ENCODE measurements at regions not wholly inside any gene's neighbourhood (a gene's known extent, or its start where the extent isn't known, plus 50 kb on each side); places are given as distances from the start of the nearest gene placed in this dataset.

- TF ChIP-seq, protein P1, sequence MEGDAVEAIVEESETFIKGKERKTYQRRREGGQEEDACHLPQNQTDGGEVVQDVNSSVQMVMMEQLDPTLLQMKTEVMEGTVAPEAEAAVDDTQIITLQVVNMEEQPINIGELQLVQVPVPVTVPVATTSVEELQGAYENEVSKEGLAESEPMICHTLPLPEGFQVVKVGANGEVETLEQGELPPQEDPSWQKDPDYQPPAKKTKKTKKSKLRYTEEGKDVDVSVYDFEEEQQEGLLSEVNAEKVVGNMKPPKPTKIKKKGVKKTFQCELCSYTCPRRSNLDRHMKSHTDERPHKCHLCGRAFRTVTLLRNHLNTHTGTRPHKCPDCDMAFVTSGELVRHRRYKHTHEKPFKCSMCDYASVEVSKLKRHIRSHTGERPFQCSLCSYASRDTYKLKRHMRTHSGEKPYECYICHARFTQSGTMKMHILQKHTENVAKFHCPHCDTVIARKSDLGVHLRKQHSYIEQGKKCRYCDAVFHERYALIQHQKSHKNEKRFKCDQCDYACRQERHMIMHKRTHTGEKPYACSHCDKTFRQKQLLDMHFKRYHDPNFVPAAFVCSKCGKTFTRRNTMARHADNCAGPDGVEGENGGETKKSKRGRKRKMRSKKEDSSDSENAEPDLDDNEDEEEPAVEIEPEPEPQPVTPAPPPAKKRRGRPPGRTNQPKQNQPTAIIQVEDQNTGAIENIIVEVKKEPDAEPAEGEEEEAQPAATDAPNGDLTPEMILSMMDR (IDR thresholded peaks at IDR 0.05) = no peak
- TF ChIP-seq TCF7L2 (IDR thresholded peaks at IDR 0.05; ENCODE audit: low read depth, low read length) = no peak
- TF ChIP-seq POLR2AphosphoS5 (IDR thresholded peaks at IDR 0.05; ENCODE audit: low read depth, low read length) = no peak
- TF ChIP-seq SIN3A (IDR thresholded peaks at IDR 0.05; ENCODE audit: borderline replicate concordance, insufficient read depth, low read depth, low read length) = no peak
- TF ChIP-seq, protein P2, sequence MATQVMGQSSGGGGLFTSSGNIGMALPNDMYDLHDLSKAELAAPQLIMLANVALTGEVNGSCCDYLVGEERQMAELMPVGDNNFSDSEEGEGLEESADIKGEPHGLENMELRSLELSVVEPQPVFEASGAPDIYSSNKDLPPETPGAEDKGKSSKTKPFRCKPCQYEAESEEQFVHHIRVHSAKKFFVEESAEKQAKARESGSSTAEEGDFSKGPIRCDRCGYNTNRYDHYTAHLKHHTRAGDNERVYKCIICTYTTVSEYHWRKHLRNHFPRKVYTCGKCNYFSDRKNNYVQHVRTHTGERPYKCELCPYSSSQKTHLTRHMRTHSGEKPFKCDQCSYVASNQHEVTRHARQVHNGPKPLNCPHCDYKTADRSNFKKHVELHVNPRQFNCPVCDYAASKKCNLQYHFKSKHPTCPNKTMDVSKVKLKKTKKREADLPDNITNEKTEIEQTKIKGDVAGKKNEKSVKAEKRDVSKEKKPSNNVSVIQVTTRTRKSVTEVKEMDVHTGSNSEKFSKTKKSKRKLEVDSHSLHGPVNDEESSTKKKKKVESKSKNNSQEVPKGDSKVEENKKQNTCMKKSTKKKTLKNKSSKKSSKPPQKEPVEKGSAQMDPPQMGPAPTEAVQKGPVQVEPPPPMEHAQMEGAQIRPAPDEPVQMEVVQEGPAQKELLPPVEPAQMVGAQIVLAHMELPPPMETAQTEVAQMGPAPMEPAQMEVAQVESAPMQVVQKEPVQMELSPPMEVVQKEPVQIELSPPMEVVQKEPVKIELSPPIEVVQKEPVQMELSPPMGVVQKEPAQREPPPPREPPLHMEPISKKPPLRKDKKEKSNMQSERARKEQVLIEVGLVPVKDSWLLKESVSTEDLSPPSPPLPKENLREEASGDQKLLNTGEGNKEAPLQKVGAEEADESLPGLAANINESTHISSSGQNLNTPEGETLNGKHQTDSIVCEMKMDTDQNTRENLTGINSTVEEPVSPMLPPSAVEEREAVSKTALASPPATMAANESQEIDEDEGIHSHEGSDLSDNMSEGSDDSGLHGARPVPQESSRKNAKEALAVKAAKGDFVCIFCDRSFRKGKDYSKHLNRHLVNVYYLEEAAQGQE (IDR thresholded peaks at IDR 0.05; ENCODE audit: insufficient read depth in 1 of 2, low read depth in 2 of 2, low read length in 1 of 2) = no peak
Observed at GRCh38 chr4:142952821-142953580, 106.9 kb upstream of the INPP4B start.
